Mononuclear cell (primary cell): ENCODE measurements at regions not wholly inside any gene's neighbourhood (a gene's known extent, or its start where the extent isn't known, plus 50 kb on each side); places are given as distances from the start of the nearest gene placed in this dataset.
"Not testable (repeated sequence)": the region's sequence is repeated elsewhere in the genome, so short reads cannot be mapped to it uniquely, and the experiment has no call there.

Experiments
- H3K27me3 ChIP-seq: 2 replicates; pipeline ENCODE4 v1.6.0; 2011; ENCODE audit warnings: low read length, control low read depth; ENCODE audit not compliant: insufficient read depth
- H3K4me1 ChIP-seq: 2 replicates; pipeline ENCODE4 v1.5.1; 2011; ENCODE audit warnings: mild to moderate bottlenecking, low read length, control low read depth; ENCODE audit not compliant: insufficient read depth
- H3K4me3 ChIP-seq: 2 replicates; pipeline ENCODE4 v1.5.1; 2011; ENCODE audit warnings: mild to moderate bottlenecking, low read length, moderate library complexity
- H3K9me3 ChIP-seq: 2 replicates; pipeline ENCODE4 v1.5.1; 2011; ENCODE audit warnings: low read depth, mild to moderate bottlenecking, control low read depth, low read length

GRCh38 chr10:6995341-6995740 lies 415.3 kb upstream of the PRKCQ start:
- no peaks in the 10 kb centered on the region for H3K9me3 ChIP-seq

GRCh38 chr10:6990891-6991290 lies 410.8 kb upstream of the PRKCQ start:
- H3K9me3 ChIP-seq: no peaks in the 10 kb centered on the region
- peaks cover 10% of the 10 kb centered on the region for H3K4me1 ChIP-seq
- H3K27me3 ChIP-seq: no peaks in the 10 kb centered on the region
- H3K4me3 ChIP-seq: no peak overlapping the region

More at GRCh38 chr10:6995341-6995740, 415.3 kb upstream of the PRKCQ start:
- Histone ChIP-seq H3K4me3 (no peak overlapping the region), H3K27me3 (no peaks in the 10 kb centered on the region), H3K4me1 (peaks cover 24% of the 10 kb centered on the region)

GRCh38 chr10:6988654-6989053 lies 408.6 kb upstream of the PRKCQ start:
- Histone ChIP-seq H3K9me3 (no peaks in the 10 kb centered on the region), H3K27me3 (no peaks in the 10 kb centered on the region), H3K4me3 (no peak overlapping the region), H3K4me1 (peaks cover 9% of the 10 kb centered on the region)

GRCh38 chr10:6987536-6987945 lies 407.5 kb upstream of the PRKCQ start:
- Histone ChIP-seq H3K4me3 (no peak overlapping the region), H3K9me3 (no peaks in the 10 kb centered on the region), H3K27me3 (no peaks in the 10 kb centered on the region), H3K4me1 (peaks cover 9% of the 10 kb centered on the region)

GRCh38 chr10:6986927-6987326 lies 406.9 kb upstream of the PRKCQ start:
- Histone ChIP-seq H3K27me3 (no peaks in the 10 kb centered on the region), H3K4me1 (peaks cover 9% of the 10 kb centered on the region), H3K4me3 (no peak overlapping the region), H3K9me3 (no peaks in the 10 kb centered on the region)

GRCh38 chr10:6985644-6986043 lies 405.6 kb upstream of the PRKCQ start:
- Histone ChIP-seq H3K4me1 (peaks cover under 1% of the 10 kb centered on the region), H3K27me3 (no peaks in the 10 kb centered on the region), H3K9me3 (no peaks in the 10 kb centered on the region), H3K4me3 (no peak overlapping the region)

GRCh38 chr10:6984971-6985370 lies 404.9 kb upstream of the PRKCQ start:
- Histone ChIP-seq H3K4me1 (peaks cover 3% of the 10 kb centered on the region), H3K4me3 (no peak overlapping the region), H3K9me3 (no peaks in the 10 kb centered on the region), H3K27me3 (no peaks in the 10 kb centered on the region)

- not testable (repeated sequence) for H3K4me3 ChIP-seq, H3K27me3 ChIP-seq, H3K9me3 ChIP-seq, H3K4me1 ChIP-seq
Observed at GRCh38 chr10:6984016-6984415, 403.9 kb upstream of the PRKCQ start.

- Histone ChIP-seq H3K9me3 (no peaks in the 10 kb centered on the region), H3K4me3 (no peak overlapping the region), H3K4me1 (peaks cover 3% of the 10 kb centered on the region), H3K27me3 (no peaks in the 10 kb centered on the region)
Observed at GRCh38 chr10:6980353-6980752, 400.3 kb upstream of the PRKCQ start.

- no peaks in the 10 kb centered on the region for H3K9me3 ChIP-seq
Observed at GRCh38 chr10:6979371-6979770, 399.3 kb upstream of the PRKCQ start.

GRCh38 chr10:6978187-6978627 lies 398.1 kb upstream of the PRKCQ start:
- Histone ChIP-seq H3K4me1 (peaks cover 10% of the 10 kb centered on the region), H3K4me3 (no peak overlapping the region), H3K27me3 (no peaks in the 10 kb centered on the region), H3K9me3 (no peaks in the 10 kb centered on the region)

More at GRCh38 chr10:6979371-6979770, 399.3 kb upstream of the PRKCQ start:
- H3K4me1 ChIP-seq: peaks cover 3% of the 10 kb centered on the region
- H3K27me3 ChIP-seq: no peaks in the 10 kb centered on the region
- H3K4me3 ChIP-seq: no peak overlapping the region

GRCh38 chr10:6977398-6978186 lies 397.5 kb upstream of the PRKCQ start:
- H3K27me3 ChIP-seq: no peaks in the 10 kb centered on the region
- peaks cover 10% of the 10 kb centered on the region for H3K4me1 ChIP-seq
- H3K9me3 ChIP-seq: no peaks in the 10 kb centered on the region
- no peak overlapping the region for H3K4me3 ChIP-seq

GRCh38 chr10:6973899-6974298 lies 393.8 kb upstream of the PRKCQ start:
- Histone ChIP-seq H3K9me3 (no peaks in the 10 kb centered on the region), H3K27me3 (no peaks in the 10 kb centered on the region), H3K4me1 (peaks cover 7% of the 10 kb centered on the region), H3K4me3 (no peak overlapping the region)

GRCh38 chr10:6972226-6972625 lies 392.1 kb upstream of the PRKCQ start:
- H3K4me3 ChIP-seq: no peak overlapping the region
- no peaks in the 10 kb centered on the region for H3K27me3 ChIP-seq
- no peaks in the 10 kb centered on the region for H3K9me3 ChIP-seq
- H3K4me1 ChIP-seq: peaks cover 7% of the 10 kb centered on the region

GRCh38 chr10:6969659-6970058 lies 389.6 kb upstream of the PRKCQ start:
- H3K4me3 ChIP-seq: no peak overlapping the region
- no peaks in the 10 kb centered on the region for H3K9me3 ChIP-seq
- peaks cover 7% of the 10 kb centered on the region for H3K4me1 ChIP-seq
- H3K27me3 ChIP-seq: peaks cover 2% of the 10 kb centered on the region

GRCh38 chr10:6964543-6964942 lies 384.5 kb upstream of the PRKCQ start:
- H3K4me1 ChIP-seq: no peaks in the 10 kb centered on the region
- no peak overlapping the region for H3K4me3 ChIP-seq
- no peaks in the 10 kb centered on the region for H3K9me3 ChIP-seq
- H3K27me3 ChIP-seq: peaks cover 2% of the 10 kb centered on the region
